ENCODE measurements at regions not wholly inside any gene's neighbourhood (a gene's known extent, or its start where the extent isn't known, plus 50 kb on each side); places are given as distances from the start of the nearest gene placed in this dataset.

DNA sequence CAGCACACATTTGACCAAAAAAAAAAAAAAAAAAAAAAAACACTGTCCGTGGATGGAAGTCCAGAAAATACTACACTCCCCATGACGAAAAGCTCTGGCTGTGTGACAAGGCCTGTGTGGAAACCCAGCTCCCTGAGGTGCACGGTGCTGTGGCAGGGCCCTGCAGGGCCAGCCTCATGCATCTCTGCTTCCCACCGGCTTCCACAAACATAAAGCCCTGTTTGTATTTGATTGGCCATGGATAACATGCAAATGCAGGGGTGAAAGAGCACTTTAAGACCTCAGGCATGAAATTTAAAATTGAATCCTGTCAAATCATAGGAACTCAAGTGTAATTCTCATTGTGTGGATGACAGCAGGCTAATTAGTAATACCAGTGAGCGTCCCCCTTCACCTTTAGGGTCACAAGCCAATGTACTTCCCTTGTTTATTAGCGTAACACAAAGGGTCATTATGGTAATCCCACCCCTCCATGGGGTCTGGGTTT, 757.2 kb downstream of the GALR1 start:
- H3K18ac ChIP-seq (ENCODE audit: low read depth in 1 of 2, low read length in 2 of 2) = no peak overlapping the region
- no peak overlapping the region for H2BK120ac ChIP-seq (ENCODE audit: low read depth, low read length)
- H3K79me1 ChIP-seq (replicated peaks; ENCODE audit: low read length, poor library complexity, severe bottlenecking) = no peaks in the 10 kb centered on the region
- no peak overlapping the region for H3K4me3 ChIP-seq (ENCODE audit: insufficient read depth in 1 of 2, low read depth in 1 of 2, low read length in 2 of 2)
- no peak for DNase-seq
- H3K36me3 ChIP-seq (ENCODE audit: control insufficient read depth in 1 of 2, insufficient read depth in 2 of 2, low read depth in 1 of 2, low read length in 2 of 2) = no peaks in the 10 kb centered on the region
- H3K14ac ChIP-seq (ENCODE audit: low read length in 2 of 2) = no peak overlapping the region
- H2BK15ac ChIP-seq (ENCODE audit: low read depth, poor library complexity, severe bottlenecking) = no peak overlapping the region
- H3K27ac ChIP-seq (ENCODE audit: low read length, poor library complexity, severe bottlenecking) = no peak overlapping the region
- H2BK12ac ChIP-seq (ENCODE audit: low read length in 2 of 2) = no peak overlapping the region
- H3K4me2 ChIP-seq (ENCODE audit: low read length, poor library complexity, severe bottlenecking) = no peak overlapping the region
- WGBS = 24% methylated on average over 2 of the region's 6 CpGs
- H3K4ac ChIP-seq (ENCODE audit: low read depth in 1 of 2, low read length in 2 of 2) = no peak overlapping the region
- no peak overlapping the region for H4K91ac ChIP-seq (ENCODE audit: low read length)
- H3K27me3 ChIP-seq (ENCODE audit: control insufficient read depth in 1 of 2, insufficient read depth in 1 of 2, low read length in 2 of 2) = no peaks in the 10 kb centered on the region
- no peak overlapping the region for H3K23ac ChIP-seq (ENCODE audit: low read length in 2 of 2)
- no peak overlapping the region for H3K9ac ChIP-seq (ENCODE audit: low read length)
- H3K9me3 ChIP-seq (ENCODE audit: control insufficient read depth, low read length) = peaks cover 4% of the 10 kb centered on the region
- no peak overlapping the region for H2AK5ac ChIP-seq (ENCODE audit: low read length, severe bottlenecking)
- H4K8ac ChIP-seq (ENCODE audit: low read length) = no peak overlapping the region
- H2AFZ ChIP-seq (ENCODE audit: low read depth, low read length) = no peak overlapping the region
- no peaks in the 10 kb centered on the region for H3K4me1 ChIP-seq (ENCODE audit: control insufficient read depth, insufficient read depth, low read depth, low read length)
- H2BK5ac ChIP-seq (ENCODE audit: low read depth, low read length, poor library complexity, severe bottlenecking) = no peak overlapping the region

DNA sequence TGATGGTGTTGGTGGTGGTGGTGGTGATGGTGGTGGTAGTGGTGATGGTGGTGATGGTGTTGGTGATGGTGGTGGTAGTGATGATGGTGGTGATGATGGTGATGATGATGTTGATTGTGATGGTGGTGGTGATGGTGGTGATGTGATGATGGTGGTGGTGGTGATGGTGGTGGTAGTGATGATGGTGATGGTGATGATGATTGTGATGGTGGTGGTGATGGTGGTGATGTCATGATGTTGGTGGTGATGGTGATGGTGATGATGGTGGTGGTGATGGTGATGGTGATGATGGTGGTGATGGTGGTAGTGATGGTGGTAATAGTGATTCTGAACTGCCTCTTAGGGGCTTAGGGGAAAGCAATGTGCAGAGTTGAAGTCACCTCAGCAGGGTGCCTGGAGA, 760.7 kb downstream of the GALR1 start:
- no peak overlapping the region for H3K9ac ChIP-seq (ENCODE audit: low read length)
- H4K91ac ChIP-seq (ENCODE audit: low read length) = no peak overlapping the region
- no peaks in the 10 kb centered on the region for H3K4me1 ChIP-seq (ENCODE audit: control insufficient read depth, insufficient read depth, low read depth, low read length)
- H3K23ac ChIP-seq (ENCODE audit: low read length in 2 of 2) = no peak overlapping the region
- H2AK5ac ChIP-seq (ENCODE audit: low read length, severe bottlenecking) = no peak overlapping the region
- no peaks in the 10 kb centered on the region for H3K27me3 ChIP-seq (ENCODE audit: control insufficient read depth in 1 of 2, insufficient read depth in 1 of 2, low read length in 2 of 2)
- no peak overlapping the region for H2BK15ac ChIP-seq (ENCODE audit: low read depth, poor library complexity, severe bottlenecking)
- no peak overlapping the region for H3K14ac ChIP-seq (ENCODE audit: low read length in 2 of 2)
- no peak overlapping the region for H2BK12ac ChIP-seq (ENCODE audit: low read length in 2 of 2)
- H3K36me3 ChIP-seq (ENCODE audit: control insufficient read depth in 1 of 2, insufficient read depth in 2 of 2, low read depth in 1 of 2, low read length in 2 of 2) = no peaks in the 10 kb centered on the region
- H4K8ac ChIP-seq (ENCODE audit: low read length) = no peak overlapping the region
- no peak overlapping the region for H2BK5ac ChIP-seq (ENCODE audit: low read depth, low read length, poor library complexity, severe bottlenecking)
- H3K79me1 ChIP-seq (replicated peaks; ENCODE audit: low read length, poor library complexity, severe bottlenecking) = no peaks in the 10 kb centered on the region
- H3K4me3 ChIP-seq (ENCODE audit: insufficient read depth in 1 of 2, low read depth in 1 of 2, low read length in 2 of 2) = no peak overlapping the region
- no peak overlapping the region for H3K4ac ChIP-seq (ENCODE audit: low read depth in 1 of 2, low read length in 2 of 2)
- no peak overlapping the region for H2BK120ac ChIP-seq (ENCODE audit: low read depth, low read length)
- no peak overlapping the region for H2AFZ ChIP-seq (ENCODE audit: low read depth, low read length)
- no peak for DNase-seq
- no peak overlapping the region for H3K18ac ChIP-seq (ENCODE audit: low read depth in 1 of 2, low read length in 2 of 2)
- no peak overlapping the region for H3K27ac ChIP-seq (ENCODE audit: low read length, poor library complexity, severe bottlenecking)
- H3K4me2 ChIP-seq (ENCODE audit: low read length, poor library complexity, severe bottlenecking) = no peak overlapping the region
- peaks cover 6% of the 10 kb centered on the region for H3K9me3 ChIP-seq (ENCODE audit: control insufficient read depth, low read length)

- Histone ChIP-seq H3K4me1 (ENCODE audit: control insufficient read depth, insufficient read depth, low read depth, low read length) (no peaks in the 10 kb centered on the region), H2BK12ac (ENCODE audit: low read length in 2 of 2) (no peak overlapping the region), H2AFZ (ENCODE audit: low read depth, low read length) (no peak overlapping the region), H3K9me3 (ENCODE audit: control insufficient read depth, low read length) (peaks cover 7% of the 10 kb centered on the region), H3K23ac (ENCODE audit: low read length in 2 of 2) (no peak overlapping the region), H3K36me3 (ENCODE audit: control insufficient read depth in 1 of 2, insufficient read depth in 2 of 2, low read depth in 1 of 2, low read length in 2 of 2) (no peaks in the 10 kb centered on the region), H3K9ac (ENCODE audit: low read length) (no peak overlapping the region), H3K18ac (ENCODE audit: low read depth in 1 of 2, low read length in 2 of 2) (no peak overlapping the region), H2BK15ac (ENCODE audit: low read depth, poor library complexity, severe bottlenecking) (no peak overlapping the region), H2BK5ac (ENCODE audit: low read depth, low read length, poor library complexity, severe bottlenecking) (no peak overlapping the region), H3K4ac (ENCODE audit: low read depth in 1 of 2, low read length in 2 of 2) (no peak overlapping the region), H4K91ac (ENCODE audit: low read length) (no peak overlapping the region), H2BK120ac (ENCODE audit: low read depth, low read length) (no peak overlapping the region), H3K27me3 (ENCODE audit: control insufficient read depth in 1 of 2, insufficient read depth in 1 of 2, low read length in 2 of 2) (no peaks in the 10 kb centered on the region), H3K79me1 (replicated peaks; ENCODE audit: low read length, poor library complexity, severe bottlenecking) (no peaks in the 10 kb centered on the region), H3K27ac (ENCODE audit: low read length, poor library complexity, severe bottlenecking) (no peak overlapping the region), H2AK5ac (ENCODE audit: low read length, severe bottlenecking) (no peak overlapping the region), H3K4me3 (ENCODE audit: insufficient read depth in 1 of 2, low read depth in 1 of 2, low read length in 2 of 2) (no peak overlapping the region), H3K14ac (ENCODE audit: low read length in 2 of 2) (no peak overlapping the region), H3K4me2 (ENCODE audit: low read length, poor library complexity, severe bottlenecking) (no peak overlapping the region), H4K8ac (ENCODE audit: low read length) (no peak overlapping the region)
- WGBS = 78% methylated on average over 7 of the region's 8 CpGs
- no peak for DNase-seq
Measured at GRCh38 chr18:78017869-78018268, 768.2 kb downstream of the GALR1 start.

GRCh38 chr18:78021196-78021595, 771.5 kb downstream of the GALR1 start:
- H3K9ac ChIP-seq (ENCODE audit: low read length) = no peak overlapping the region
- no peak overlapping the region for H3K27ac ChIP-seq (ENCODE audit: low read length, poor library complexity, severe bottlenecking)
- H2AFZ ChIP-seq (ENCODE audit: low read depth, low read length) = no peak overlapping the region
- no peak for DNase-seq
- H3K23ac ChIP-seq (ENCODE audit: low read length in 2 of 2) = no peak overlapping the region
- H3K9me3 ChIP-seq (ENCODE audit: control insufficient read depth, low read length) = peaks cover 7% of the 10 kb centered on the region
- no peaks in the 10 kb centered on the region for H3K4me1 ChIP-seq (ENCODE audit: control insufficient read depth, insufficient read depth, low read depth, low read length)
- H3K79me1 ChIP-seq (replicated peaks; ENCODE audit: low read length, poor library complexity, severe bottlenecking) = no peaks in the 10 kb centered on the region
- no peak overlapping the region for H4K91ac ChIP-seq (ENCODE audit: low read length)
- H3K27me3 ChIP-seq (ENCODE audit: control insufficient read depth in 1 of 2, insufficient read depth in 1 of 2, low read length in 2 of 2) = no peaks in the 10 kb centered on the region
- no peak overlapping the region for H3K14ac ChIP-seq (ENCODE audit: low read length in 2 of 2)
- H2BK15ac ChIP-seq (ENCODE audit: low read depth, poor library complexity, severe bottlenecking) = no peak overlapping the region
- no peak overlapping the region for H2AK5ac ChIP-seq (ENCODE audit: low read length, severe bottlenecking)
- WGBS = 18% methylated on average over 2 of the region's 3 CpGs
- H3K4me3 ChIP-seq (ENCODE audit: insufficient read depth in 1 of 2, low read depth in 1 of 2, low read length in 2 of 2) = no peak overlapping the region
- no peak overlapping the region for H2BK5ac ChIP-seq (ENCODE audit: low read depth, low read length, poor library complexity, severe bottlenecking)
- no peak overlapping the region for H3K4ac ChIP-seq (ENCODE audit: low read depth in 1 of 2, low read length in 2 of 2)
- no peak overlapping the region for H2BK120ac ChIP-seq (ENCODE audit: low read depth, low read length)
- no peak overlapping the region for H3K4me2 ChIP-seq (ENCODE audit: low read length, poor library complexity, severe bottlenecking)
- H3K36me3 ChIP-seq (ENCODE audit: control insufficient read depth in 1 of 2, insufficient read depth in 2 of 2, low read depth in 1 of 2, low read length in 2 of 2) = no peaks in the 10 kb centered on the region
- H2BK12ac ChIP-seq (ENCODE audit: low read length in 2 of 2) = no peak overlapping the region
- H3K18ac ChIP-seq (ENCODE audit: low read depth in 1 of 2, low read length in 2 of 2) = no peak overlapping the region
- H4K8ac ChIP-seq (ENCODE audit: low read length) = no peak overlapping the region

Data from mesenchymal stem cell (in vitro differentiated cells and primary cell).